DMS114 treated with DMSO at 0.1 percent for 48 hours (cell line): ENCODE measurements at regions not wholly inside any gene's neighbourhood (a gene's known extent, or its start where the extent isn't known, plus 50 kb on each side); places are given as distances from the start of the nearest gene placed in this dataset.

ENCODE experiments used
- DNase-seq: peaks from one replicate; lab custom pipeline; 2025; ENCODE audit not compliant: unreplicated experiment; lab: John Stamatoyannopoulos, UW

GRCh38 chr6:148082044-148082443 lies 260.6 kb upstream of the SASH1 start:
- no peak for DNase-seq

DNA sequence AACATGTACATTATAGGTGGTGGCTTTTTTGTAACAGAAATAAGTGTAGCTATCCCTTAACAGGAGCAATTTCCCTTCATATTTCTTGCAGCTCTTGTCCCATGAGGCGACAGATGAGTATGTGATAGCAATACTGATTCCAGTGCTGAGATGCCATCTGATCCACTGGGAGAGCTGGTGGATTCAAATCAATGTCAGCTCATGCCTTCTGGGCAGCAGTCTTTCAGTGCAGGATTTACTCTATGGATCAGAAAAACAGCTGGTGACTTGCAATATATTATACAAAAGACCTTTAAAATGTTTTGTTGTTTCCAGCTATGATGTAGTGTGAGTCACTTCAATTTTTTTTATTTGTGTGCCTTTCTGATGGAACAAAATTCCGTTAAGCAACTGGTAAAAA lies 259.9 kb upstream of the SASH1 start:
- DNase-seq, result no peak

DNA sequence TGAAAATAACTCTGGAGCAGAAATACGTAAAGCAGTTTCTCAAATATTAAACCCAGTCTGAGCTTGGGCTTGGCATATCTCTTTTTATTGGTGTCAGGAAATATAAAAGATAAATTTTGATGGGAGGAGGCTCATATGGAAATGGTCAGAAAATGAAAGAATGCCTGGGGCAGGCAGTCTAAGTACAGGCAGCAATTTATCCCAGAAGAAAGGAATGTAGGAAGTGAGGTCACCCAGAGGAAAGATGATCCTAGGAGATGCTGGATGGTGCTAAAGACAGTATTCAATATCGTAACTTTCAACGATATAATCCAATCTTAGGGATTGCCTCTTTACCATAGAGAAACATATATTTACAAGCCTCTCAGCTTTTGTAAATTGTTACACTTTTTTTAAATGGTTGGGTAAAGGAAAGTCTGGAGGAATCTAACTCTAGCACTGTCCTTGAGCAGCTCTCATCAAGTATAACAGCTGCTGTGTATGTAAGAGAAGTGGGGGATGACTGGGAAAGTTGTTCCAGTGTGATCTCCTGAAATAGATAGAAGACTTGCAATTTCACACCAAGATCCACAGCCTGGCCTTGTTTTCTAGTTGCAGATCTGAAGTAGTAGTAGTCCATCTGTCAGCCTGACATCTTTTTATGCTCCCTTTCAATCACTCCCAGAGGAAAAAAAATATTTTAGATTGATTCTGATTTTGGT lies 256.9 kb upstream of the SASH1 start:
- no peak for DNase-seq

DNA sequence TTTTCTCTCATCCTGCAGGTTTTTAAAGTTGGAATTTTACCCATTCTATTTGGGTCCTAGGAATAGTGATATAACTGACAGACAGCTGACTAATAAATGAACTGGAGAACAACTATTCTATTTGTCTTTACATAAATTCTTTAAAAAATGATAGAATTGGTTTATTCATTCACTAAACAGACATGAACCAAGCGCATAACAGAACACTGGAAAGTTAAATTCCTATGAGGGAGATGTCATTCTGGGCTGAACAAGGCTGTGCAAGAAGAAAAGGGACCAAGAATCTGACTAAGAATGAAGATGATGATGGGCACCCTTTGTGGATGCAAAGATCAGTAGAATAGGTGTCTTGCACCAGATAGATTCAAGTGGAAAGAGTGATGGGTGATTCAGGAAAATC lies 256.3 kb upstream of the SASH1 start:
- no peak for DNase-seq

DNA sequence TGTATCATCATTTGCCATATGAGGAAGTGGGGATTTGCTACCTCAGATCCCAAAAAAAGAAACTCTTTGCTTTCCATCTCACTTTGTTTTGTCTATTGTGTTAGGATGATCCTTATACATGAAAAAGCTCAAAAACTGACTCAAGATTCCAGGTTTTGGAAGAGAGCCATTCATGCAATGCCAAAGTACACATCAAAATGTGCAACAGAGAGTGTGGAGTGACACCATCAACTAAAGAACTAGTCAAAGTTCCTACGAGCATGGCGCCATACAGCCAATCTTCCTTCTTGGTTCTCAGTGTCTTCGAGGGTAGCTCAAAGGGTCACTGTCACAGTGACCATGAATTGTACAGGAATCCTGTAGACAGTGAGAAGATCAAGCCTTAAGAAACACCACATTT lies 255.8 kb upstream of the SASH1 start:
- DNase-seq, result no peak

DNA sequence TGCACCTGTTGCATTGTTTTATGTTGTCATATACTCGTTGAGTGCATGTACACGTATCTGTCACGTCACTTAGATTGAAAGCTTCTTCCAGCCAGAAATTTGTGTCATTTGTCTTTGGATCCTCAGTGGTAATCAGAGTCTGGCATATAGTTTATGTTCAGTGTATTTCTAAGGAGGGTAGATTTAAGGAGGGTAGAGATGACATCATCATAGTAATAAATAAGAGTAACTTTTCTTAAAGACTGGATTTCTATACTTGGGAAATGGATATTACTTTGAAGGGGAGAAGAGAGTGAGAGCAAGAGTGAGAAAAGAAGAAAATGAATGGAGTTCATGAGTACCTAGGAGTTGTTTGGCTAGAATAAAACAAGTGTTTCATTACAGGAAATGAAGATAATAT lies 255.0 kb upstream of the SASH1 start:
- no peak for DNase-seq

DNA sequence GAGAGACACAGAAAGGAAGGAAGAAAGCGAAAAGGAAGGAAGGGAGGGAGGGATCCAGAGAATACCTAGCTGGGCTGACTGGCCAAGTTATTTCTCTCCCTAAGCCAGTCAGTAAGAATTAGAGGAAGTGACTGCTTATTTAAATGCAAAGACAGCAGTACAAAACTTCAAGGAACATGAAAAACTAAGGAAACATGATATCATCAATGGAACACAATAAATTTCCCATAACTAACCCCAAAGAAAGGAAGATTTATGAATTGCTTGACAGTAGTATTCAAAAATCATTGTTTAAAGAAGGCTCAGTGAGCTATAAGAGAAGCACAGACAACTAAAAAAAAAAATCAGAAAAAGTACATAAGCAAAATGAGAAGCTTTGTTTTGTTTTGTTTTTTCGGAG lies 252.3 kb upstream of the SASH1 start:
- no peak for DNase-seq

GRCh38 chr6:148091394-148091793 lies 251.2 kb upstream of the SASH1 start:
- no peak for DNase-seq

DNA sequence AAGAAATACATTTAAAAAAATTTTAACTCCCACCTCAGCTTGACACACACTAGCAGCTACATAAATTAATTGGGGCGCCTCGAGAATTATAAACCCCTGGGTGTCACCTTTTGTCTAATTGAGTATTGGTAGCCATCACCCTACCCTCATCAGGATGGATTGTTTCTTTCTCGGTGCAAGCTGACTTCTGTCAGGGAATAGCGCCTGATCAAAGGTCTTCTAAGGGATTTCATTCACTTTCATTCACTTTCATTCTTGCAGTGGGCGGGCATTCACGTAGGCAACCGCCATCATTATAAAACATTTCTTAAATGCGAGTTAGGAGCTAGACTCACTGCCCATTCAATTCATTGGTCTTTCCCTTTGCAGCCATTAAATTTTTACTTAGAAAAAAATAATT lies 239.2 kb upstream of the SASH1 start:
- DNase-seq, result no peak

DNA sequence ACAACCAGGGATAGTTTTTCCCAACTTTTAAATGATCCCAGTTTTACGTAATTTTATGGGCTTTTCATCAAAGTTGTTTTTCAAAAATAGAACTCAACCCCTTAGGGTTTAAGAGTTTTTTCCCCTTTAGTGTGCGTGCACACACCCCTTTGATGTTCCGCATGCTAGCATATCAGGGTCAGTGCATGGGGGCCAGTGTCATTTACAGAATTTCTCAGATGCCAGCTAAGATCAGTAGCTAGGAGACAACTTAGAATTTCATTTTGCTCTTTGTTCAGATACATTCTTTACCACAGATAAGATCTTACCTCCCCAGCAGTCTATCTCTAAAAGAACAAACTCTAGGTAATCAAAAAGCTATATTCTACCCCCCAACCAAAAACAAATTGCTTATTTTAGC lies 238.5 kb upstream of the SASH1 start:
- no peak for DNase-seq

GRCh38 chr6:148105695-148106094 lies 236.9 kb upstream of the SASH1 start:
- no peak for DNase-seq

GRCh38 chr6:148107911-148108310 lies 234.7 kb upstream of the SASH1 start:
- no peak for DNase-seq

DNA sequence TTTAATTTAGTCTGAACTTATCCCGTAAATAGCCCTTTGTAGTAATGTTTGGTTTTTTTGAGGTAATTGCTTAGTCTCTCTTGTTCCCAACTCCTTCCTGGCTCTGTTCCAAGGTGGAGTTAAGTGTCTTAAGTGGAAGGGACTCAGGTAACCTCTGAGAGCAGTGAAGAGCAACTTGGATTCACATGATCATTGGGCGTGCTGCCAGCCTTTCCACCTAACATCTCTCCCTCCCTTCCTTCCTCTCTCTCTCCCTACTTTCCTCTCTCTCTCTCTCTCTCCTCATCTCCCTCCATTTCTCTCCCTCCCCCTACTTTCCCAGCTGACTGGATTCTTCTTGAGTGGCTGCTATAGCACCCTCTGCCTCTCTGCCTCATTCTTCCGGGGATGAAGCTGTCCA lies 232.9 kb upstream of the SASH1 start:
- DNase-seq, result no peak

- DNase-seq, result no peak
Measured at GRCh38 chr6:148110925-148111324, 231.7 kb upstream of the SASH1 start.

DNA sequence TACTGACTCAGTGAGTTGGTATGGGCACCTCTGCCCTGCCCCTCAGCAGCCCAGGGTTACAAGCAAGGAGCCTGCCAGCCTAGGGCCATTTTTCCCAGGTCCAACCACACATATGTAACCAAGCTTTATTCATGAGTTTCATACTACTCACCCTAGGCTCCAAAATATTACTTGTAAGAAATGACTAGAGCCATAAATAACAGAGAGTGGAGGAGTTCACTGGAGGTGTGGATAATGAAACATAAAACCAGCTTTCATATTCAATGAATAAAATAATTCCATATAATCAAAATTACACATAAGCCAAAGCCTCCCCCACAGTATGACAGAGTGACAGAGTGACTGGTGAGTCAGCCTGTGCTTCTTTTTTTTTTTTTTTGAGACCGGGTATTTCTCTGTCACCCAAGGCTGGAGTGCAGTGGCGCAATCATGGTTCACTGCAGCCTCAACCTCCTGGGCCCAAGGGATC lies 229.8 kb upstream of the SASH1 start:
- no peak for DNase-seq

- DNase-seq, result no peak
Measured at GRCh38 chr6:148116001-148116400, 226.6 kb upstream of the SASH1 start.

- no peak for DNase-seq
Measured at GRCh38 chr6:148118244-148118643, 224.4 kb upstream of the SASH1 start.

- no peak for DNase-seq
Measured at GRCh38 chr6:148128014-148128730, 214.5 kb upstream of the SASH1 start.

GRCh38 chr6:148134592-148134991 lies 208.0 kb upstream of the SASH1 start:
- DNase-seq, result no peak

- DNase-seq, result no peak
Measured at GRCh38 chr6:148136586-148136985, 206.1 kb upstream of the SASH1 start.

GRCh38 chr6:148137652-148138051 lies 205.0 kb upstream of the SASH1 start:
- DNase-seq, result no peak

GRCh38 chr6:148138573-148138972 lies 204.1 kb upstream of the SASH1 start:
- DNase-seq, result no peak
